MG63 (cell line): ENCODE measurements at regions not wholly inside any gene's neighbourhood (a gene's known extent, or its start where the extent isn't known, plus 50 kb on each side); places are given as distances from the start of the nearest gene placed in this dataset.
"Not testable (repeated sequence)": the region's sequence is repeated elsewhere in the genome, so short reads cannot be mapped to it uniquely, and the experiment has no call there.

ENCODE experiments used
- DNase-seq: peaks from one replicate; pipeline ENCODE4 v3.0.0-alpha.2; 2020
- H3K27me3 ChIP-seq: fragments of 250-450 bp; sonication (Bioruptor Pico); 2 replicates; pipeline ENCODE4 v1.5.1; 2020; ENCODE audit warnings: mild to moderate bottlenecking, moderate library complexity
- H3K36me3 ChIP-seq: fragments of 250-450 bp; sonication (Bioruptor Pico); 2 replicates; pipeline ENCODE4 v1.5.1; 2020; ENCODE audit warnings: mild to moderate bottlenecking, moderate library complexity
- H3K4me3 ChIP-seq: fragments of 250-450 bp; sonication (Bioruptor Pico); 2 replicates; pipeline ENCODE4 v1.5.1; 2020; ENCODE audit warnings: mild to moderate bottlenecking, moderate library complexity
- H3K9me3 ChIP-seq: fragments of 250-450 bp; sonication (Bioruptor Pico); 2 replicates; pipeline ENCODE4 v1.5.1; 2020; ENCODE audit warnings: mild to moderate bottlenecking, moderate library complexity

DNA sequence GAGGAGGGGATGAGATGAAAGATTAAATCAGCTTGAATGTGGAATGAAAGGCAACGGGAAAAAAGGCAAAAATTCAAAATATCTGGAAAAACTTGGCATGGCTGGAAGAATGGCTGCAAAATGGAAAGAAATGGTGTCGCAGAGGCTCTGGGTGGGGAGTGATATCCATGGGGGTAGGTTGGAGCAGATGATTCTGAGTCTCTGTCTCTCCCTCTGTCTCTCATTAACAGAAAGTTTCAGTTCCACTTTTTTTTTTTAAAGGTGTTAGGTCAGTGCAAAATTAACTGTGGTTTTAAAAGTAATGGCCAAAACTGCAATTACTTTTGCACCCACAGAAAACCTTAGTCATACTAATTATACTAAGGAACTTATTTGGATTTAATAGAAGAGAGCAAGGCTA lies 931.1 kb upstream of the USP9Y start:
- Histone ChIP-seq H3K27me3 (no peaks in the 10 kb centered on the region), H3K36me3 (no peaks in the 10 kb centered on the region), H3K9me3 (no peaks in the 10 kb centered on the region), H3K4me3 (no peak overlapping the region)
- no peak for DNase-seq

DNA sequence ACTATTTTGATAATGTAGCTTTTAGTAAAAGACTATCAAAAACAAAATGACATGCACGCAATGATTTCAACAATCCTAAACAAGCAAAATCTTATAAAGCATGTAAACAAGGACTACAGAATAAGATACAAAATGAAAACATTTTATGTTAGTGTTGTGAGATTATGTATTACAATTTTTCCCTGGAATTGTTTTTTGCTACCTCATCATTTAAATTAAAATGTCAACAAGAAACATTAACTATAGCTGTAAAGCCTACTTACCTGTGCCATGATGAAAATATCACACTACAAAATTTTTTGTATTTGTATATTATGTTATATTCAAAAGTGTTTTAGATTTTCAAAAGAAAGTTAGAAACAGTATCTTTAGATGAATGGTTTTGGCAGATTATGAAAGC lies 921.3 kb upstream of the USP9Y start:
- not testable (repeated sequence) for H3K9me3 ChIP-seq, H3K36me3 ChIP-seq, H3K27me3 ChIP-seq, DNase-seq, H3K4me3 ChIP-seq

DNA sequence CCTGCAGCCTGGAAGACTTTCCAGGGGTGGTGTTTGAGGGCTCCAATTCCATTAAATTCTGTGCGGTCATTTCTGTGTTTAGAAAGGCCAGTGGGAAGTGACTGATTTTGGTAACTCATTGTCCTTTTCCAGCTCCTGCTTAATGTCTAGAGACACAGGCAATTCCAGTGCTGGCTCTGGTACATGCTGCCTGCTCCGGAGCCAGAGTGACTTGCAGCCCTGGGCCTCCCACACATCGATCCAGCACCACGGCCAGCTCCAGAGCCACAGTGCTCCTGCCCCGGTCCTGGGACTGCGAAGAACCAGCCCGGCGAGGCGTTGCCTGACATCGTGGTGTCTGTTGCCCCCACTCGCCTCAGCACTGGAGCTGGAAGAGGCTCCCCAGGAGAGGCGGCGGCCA lies 912.0 kb upstream of the USP9Y start:
- peak; percentile 10 for DNase-seq
- not testable (repeated sequence) for H3K9me3 ChIP-seq, H3K36me3 ChIP-seq, H3K27me3 ChIP-seq, H3K4me3 ChIP-seq

DNA sequence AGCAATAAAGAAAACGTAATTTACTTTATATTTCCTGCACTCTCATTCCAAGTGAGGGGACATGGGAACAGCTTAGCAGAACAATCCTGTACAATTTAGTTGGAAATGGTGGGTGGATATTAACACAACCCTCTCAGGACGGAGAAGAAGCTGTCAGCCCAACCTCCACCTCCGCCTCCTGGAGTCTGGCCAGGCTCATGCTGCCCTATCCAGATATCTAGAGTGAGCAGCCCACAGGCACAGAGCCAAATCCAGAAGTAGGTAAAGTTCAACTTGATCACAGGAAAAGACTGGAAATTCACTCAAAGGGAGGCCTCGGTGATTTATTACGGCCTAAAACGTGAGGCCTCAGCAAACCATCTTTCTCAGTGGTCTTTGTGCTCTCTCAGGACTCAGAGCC lies 877.3 kb upstream of the USP9Y start:
- H3K27me3 ChIP-seq, H3K4me3 ChIP-seq, H3K9me3 ChIP-seq, H3K36me3 ChIP-seq, DNase-seq: not testable (repeated sequence)

DNA sequence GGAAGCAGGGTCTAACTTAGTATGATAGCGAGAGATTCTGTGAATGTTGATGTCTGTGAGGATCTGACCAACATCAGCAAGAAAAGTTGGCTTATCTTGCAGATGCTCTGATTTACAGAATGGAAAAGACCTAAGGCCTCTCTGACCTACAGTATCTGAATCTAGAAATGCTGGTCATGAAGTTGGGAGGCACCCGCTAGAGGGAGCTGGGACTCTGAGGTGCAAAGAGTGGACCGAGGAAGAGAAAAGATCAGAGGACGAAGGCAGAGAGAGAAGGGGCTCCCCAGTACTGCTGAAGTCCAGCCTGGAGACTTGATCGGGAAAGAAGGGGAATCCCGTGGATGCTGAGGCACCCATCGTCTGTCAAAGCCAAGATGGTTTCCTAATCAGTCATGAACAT lies 866.8 kb upstream of the USP9Y start:
- H3K27me3 ChIP-seq, H3K4me3 ChIP-seq, H3K9me3 ChIP-seq, DNase-seq, H3K36me3 ChIP-seq: not testable (repeated sequence)
